ENCODE measurements at regions not wholly inside any gene's neighbourhood (a gene's known extent, or its start where the extent isn't known, plus 50 kb on each side); places are given as distances from the start of the nearest gene placed in this dataset.

DNA sequence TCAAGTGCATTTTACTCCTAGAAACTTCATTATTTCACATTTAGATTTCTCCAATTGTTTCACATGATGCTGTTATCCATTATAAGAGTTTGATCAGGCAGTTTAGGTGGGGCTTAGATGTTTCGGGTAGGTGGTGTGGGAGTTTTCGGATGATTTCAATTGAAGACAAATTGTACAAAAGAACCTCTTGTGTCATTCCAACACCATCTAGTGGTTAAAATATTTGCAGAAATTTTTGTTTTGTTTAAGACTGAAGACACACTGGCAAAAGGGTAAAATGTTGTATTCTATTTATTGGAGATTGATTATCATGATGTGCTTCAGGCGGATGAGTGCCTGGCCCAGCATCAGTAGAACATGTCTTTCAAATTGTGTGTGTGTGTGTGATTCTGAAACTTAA, 212.7 kb downstream of the SH3BGRL start:
- no peak overlapping the region for H3K4me3 ChIP-seq
- no peak overlapping the region for H3K27ac ChIP-seq
- TF ChIP-seq CTCF (IDR thresholded peaks at IDR 0.05), result no peak
- H3K27me3 ChIP-seq, result no peaks in the 10 kb centered on the region
- intact Hi-C loops (cut with DNase I), result no loop called here
- no peak for DNase-seq (ENCODE audit: low spot score in 2 of 2)
- no peaks in the 10 kb centered on the region for H3K36me3 ChIP-seq
- no peaks in the 10 kb centered on the region for H3K4me1 ChIP-seq
- no peaks in the 10 kb centered on the region for H3K9me3 ChIP-seq
